ENCODE measurements at regions not wholly inside any gene's neighbourhood (a gene's known extent, or its start where the extent isn't known, plus 50 kb on each side); places are given as distances from the start of the nearest gene placed in this dataset.

DNA sequence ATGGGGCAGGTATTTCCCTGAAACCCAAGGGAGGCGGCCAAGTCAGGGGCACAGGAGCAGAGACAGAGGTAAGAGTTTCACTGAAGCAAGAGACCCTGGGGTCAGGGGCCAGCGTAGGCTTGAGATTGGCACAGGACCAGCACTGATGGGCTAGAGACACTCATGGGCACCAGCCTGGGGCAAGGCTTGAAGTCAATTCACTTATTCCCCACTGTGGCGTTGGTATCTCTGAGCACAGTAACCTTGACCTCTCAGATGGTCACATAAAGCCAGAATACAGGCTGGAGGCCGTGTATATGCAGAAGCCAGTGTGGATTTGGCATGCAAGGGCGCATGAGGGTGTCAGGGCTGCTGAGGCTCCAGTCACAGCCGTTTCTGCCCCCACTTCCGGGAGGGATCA, 173.5 kb upstream of the GPR12 start:
- TF ChIP-seq FOXP2 (optimal IDR thresholded peaks at IDR 0.05; ENCODE audit: borderline replicate concordance, extremely low read depth, extremely low read length, insufficient read depth) (no peak), TAF1 (IDR thresholded peaks at IDR 0.05; ENCODE audit: borderline replicate concordance, insufficient read depth, low read length) (no peak), POLR2AphosphoS5 (IDR thresholded peaks at IDR 0.05; ENCODE audit: low read depth, low read length) (no peak), SIN3A (IDR thresholded peaks at IDR 0.05; ENCODE audit: borderline replicate concordance, insufficient read depth, low read length) (no peak)
- TF ChIP-seq, protein P1, sequence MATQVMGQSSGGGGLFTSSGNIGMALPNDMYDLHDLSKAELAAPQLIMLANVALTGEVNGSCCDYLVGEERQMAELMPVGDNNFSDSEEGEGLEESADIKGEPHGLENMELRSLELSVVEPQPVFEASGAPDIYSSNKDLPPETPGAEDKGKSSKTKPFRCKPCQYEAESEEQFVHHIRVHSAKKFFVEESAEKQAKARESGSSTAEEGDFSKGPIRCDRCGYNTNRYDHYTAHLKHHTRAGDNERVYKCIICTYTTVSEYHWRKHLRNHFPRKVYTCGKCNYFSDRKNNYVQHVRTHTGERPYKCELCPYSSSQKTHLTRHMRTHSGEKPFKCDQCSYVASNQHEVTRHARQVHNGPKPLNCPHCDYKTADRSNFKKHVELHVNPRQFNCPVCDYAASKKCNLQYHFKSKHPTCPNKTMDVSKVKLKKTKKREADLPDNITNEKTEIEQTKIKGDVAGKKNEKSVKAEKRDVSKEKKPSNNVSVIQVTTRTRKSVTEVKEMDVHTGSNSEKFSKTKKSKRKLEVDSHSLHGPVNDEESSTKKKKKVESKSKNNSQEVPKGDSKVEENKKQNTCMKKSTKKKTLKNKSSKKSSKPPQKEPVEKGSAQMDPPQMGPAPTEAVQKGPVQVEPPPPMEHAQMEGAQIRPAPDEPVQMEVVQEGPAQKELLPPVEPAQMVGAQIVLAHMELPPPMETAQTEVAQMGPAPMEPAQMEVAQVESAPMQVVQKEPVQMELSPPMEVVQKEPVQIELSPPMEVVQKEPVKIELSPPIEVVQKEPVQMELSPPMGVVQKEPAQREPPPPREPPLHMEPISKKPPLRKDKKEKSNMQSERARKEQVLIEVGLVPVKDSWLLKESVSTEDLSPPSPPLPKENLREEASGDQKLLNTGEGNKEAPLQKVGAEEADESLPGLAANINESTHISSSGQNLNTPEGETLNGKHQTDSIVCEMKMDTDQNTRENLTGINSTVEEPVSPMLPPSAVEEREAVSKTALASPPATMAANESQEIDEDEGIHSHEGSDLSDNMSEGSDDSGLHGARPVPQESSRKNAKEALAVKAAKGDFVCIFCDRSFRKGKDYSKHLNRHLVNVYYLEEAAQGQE (IDR thresholded peaks at IDR 0.05; ENCODE audit: insufficient read depth in 1 of 2, low read depth in 2 of 2, low read length in 2 of 2) = no peak

DNA sequence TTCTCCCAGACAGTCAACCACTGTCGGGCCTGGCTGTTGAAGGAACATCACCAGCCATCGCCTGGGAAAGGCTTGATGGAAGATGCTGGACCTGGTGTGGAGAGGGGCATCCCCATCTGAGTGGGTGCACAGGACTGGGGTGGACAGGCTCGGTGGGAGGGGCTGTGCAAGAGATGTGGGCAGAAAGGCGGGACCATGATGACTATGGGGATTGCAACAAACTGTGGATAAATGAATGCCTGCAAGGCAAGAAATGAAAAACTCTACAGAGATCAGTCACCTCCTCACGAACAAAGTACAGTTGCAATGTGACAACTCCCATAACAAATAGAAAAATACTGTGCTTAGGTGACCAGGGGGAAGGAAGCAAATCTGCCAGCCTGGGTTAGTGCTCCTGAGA, 171.9 kb upstream of the GPR12 start:
- TF ChIP-seq SIN3A (IDR thresholded peaks at IDR 0.05; ENCODE audit: borderline replicate concordance, insufficient read depth, low read length) = no peak
- no peak for TF ChIP-seq POLR2AphosphoS5 (IDR thresholded peaks at IDR 0.05; ENCODE audit: low read depth, low read length)
- TF ChIP-seq FOXP2 (optimal IDR thresholded peaks at IDR 0.05; ENCODE audit: borderline replicate concordance, extremely low read depth, extremely low read length, insufficient read depth) = no peak

DNA sequence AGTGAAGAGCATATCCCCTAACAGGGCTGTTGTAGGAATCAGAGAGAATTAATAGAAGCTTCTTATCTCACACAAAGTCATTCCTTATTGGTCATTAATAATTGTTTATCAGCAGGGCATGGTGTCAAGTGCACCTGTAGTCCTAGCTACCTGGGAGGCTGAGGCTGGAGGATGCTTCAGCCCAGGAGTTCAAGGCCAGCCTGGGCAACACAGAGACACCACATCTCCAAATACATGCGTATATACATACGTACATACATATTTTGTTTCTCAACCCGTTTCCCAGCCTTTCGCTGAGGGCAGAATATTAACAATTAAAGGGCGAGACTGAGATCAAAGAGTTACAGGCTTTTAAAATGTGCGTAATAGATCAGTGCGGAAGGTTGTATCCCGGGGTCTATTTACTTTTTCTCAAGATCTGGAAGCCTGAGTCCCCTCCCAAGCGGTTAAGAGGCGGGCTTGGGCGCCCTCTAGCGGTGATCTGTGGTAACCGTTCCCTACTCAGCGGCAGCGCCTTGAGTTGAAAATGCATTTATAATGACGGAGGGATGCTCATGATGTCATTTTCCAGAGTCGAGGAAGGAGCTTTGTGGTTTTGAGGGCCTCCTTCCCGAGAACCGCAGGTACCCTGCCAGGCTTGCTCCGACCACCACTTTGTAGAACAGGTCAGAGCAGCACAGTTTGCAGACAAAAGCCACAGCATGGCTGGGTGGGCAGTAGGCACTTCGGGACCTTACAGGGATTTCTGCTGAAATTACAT, 169.6 kb upstream of the GPR12 start:
- TF ChIP-seq TAF1 (IDR thresholded peaks at IDR 0.05; ENCODE audit: borderline replicate concordance, insufficient read depth, low read length) (no peak), SIN3A (IDR thresholded peaks at IDR 0.05; ENCODE audit: borderline replicate concordance, insufficient read depth, low read length) (no peak), POLR2AphosphoS5 (IDR thresholded peaks at IDR 0.05; ENCODE audit: low read depth, low read length) (no peak), FOXP2 (optimal IDR thresholded peaks at IDR 0.05; ENCODE audit: borderline replicate concordance, extremely low read depth, extremely low read length, insufficient read depth) (no peak)
- TF ChIP-seq, protein P1 (IDR thresholded peaks at IDR 0.05; ENCODE audit: insufficient read depth in 1 of 2, low read depth in 2 of 2, low read length in 2 of 2) = no peak

DNA sequence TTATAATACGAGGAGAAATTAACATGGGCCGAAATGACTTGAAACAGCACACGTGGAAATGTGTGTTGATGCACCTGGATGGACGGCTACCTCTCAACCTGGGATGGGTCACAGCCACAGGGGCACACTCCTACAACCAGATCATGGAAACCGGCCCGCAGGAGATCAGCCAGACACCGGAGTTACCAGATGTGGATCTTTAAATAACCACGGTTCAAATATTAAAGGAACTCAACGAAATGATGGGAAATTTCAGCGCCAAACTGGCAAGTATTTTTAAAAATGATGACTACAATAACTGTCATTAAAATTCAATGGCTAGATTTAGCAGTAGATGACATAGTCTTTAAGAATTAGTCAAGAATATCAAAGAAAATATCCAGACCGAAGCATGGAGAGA, 166.9 kb upstream of the GPR12 start:
- TF ChIP-seq, protein P1 (IDR thresholded peaks at IDR 0.05; ENCODE audit: insufficient read depth in 1 of 2, low read depth in 2 of 2, low read length in 2 of 2) = no peak
- TF ChIP-seq TAF1 (IDR thresholded peaks at IDR 0.05; ENCODE audit: borderline replicate concordance, insufficient read depth, low read length) (no peak), SIN3A (IDR thresholded peaks at IDR 0.05; ENCODE audit: borderline replicate concordance, insufficient read depth, low read length) (no peak), POLR2AphosphoS5 (IDR thresholded peaks at IDR 0.05; ENCODE audit: low read depth, low read length) (no peak), FOXP2 (optimal IDR thresholded peaks at IDR 0.05; ENCODE audit: borderline replicate concordance, extremely low read depth, extremely low read length, insufficient read depth) (no peak)

DNA sequence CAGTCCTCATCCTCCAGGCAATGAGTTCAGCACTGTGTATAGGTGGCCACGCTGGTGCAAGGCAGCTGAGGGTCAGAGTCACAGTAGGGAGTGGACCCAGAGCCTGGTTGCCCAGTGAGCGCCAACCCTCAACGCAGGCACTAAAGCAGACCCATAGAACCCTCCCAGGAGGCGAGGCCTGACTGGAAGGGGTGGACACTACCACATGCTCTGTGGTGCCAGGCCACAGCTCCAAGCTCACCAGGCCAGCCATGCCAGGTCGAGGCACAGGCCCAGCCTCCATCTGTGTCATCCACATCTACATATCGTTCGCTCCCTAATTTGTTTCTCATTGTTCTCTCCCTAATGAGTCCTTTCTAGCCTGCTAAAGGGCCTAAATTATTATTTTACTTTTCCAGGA, 165.8 kb upstream of the GPR12 start:
- TF ChIP-seq FOXP2 (optimal IDR thresholded peaks at IDR 0.05; ENCODE audit: borderline replicate concordance, extremely low read depth, extremely low read length, insufficient read depth) = no peak

DNA sequence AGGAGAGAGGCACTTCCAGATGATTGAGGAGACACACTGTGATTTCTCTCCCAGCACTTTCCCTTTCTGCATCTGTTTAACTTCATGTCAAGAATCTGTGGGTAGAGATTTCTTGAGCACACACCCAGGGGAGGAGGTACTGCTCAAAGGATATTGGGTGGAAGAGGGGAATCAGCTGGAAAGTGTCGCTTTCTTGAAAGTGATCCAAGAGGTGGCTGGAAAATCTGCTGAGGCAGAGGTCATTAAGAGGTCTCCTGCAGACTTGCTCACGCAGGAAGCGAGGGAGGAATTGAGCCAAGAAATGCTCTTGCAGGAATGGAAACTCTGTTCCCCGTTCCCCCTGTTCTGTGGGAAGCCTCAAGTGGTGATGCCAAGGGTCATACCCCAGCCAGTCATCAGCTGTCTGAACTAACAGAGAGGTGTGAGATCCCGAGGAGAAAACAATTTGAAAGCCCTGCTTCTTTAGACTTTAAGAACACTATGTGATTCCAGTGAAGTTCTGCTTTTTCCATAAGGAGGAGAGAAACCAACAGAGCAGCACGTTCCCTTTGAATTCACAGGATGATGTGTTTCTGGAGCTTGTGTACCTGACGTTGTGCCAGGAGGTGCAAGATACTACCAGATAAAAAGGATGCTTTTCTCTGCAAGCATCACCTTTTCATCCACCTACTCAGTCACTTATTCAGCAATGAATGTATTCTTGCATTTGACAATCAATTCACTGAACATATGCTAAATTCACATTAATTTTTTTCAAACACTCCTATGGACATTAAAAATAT, 163.4 kb upstream of the GPR12 start:
- TF ChIP-seq POLR2AphosphoS5 (IDR thresholded peaks at IDR 0.05; ENCODE audit: low read depth, low read length) (no peak), FOXP2 (optimal IDR thresholded peaks at IDR 0.05; ENCODE audit: borderline replicate concordance, extremely low read depth, extremely low read length, insufficient read depth) (no peak), TAF1 (IDR thresholded peaks at IDR 0.05; ENCODE audit: borderline replicate concordance, insufficient read depth, low read length) (no peak), SIN3A (IDR thresholded peaks at IDR 0.05; ENCODE audit: borderline replicate concordance, insufficient read depth, low read length) (no peak)
- TF ChIP-seq, protein P1 (IDR thresholded peaks at IDR 0.05; ENCODE audit: insufficient read depth in 1 of 2, low read depth in 2 of 2, low read length in 2 of 2) = no peak
